Inflammatory macrophage (primary cell): ENCODE measurements at regions not wholly inside any gene's neighbourhood (a gene's known extent, or its start where the extent isn't known, plus 50 kb on each side); places are given as distances from the start of the nearest gene placed in this dataset.

Source experiments
- DNase-seq, 2 donors: peaks; one replicate each; pipeline ENCODE4 v3.0.0-alpha.2; 2020 to 2022

- no peak for DNase-seq
These were observed 51.0 kb upstream of the SNRPB2 start for GRCh38 chr20:16678779-16679178.

GRCh38 chr20:16676891-16677290 lies 52.9 kb upstream of the SNRPB2 start:
- DNase-seq, result no peak

- DNase-seq, result no peak
These were observed 54.7 kb upstream of the SNRPB2 start for GRCh38 chr20:16675001-16675564.

- DNase-seq, result no peak
These were observed 55.6 kb upstream of the SNRPB2 start for GRCh38 chr20:16674243-16674642.

- DNase-seq, result no peak
These were observed 57.5 kb upstream of the SNRPB2 start for GRCh38 chr20:16672299-16672698.

GRCh38 chr20:16671753-16672152 lies 58.1 kb upstream of the SNRPB2 start:
- DNase-seq, result no peak

GRCh38 chr20:16666272-16666671 lies 63.6 kb upstream of the SNRPB2 start:
- no peak for DNase-seq

GRCh38 chr20:16664020-16664419 lies 65.8 kb upstream of the SNRPB2 start:
- DNase-seq, result no peak

- DNase-seq, result no peak
These were observed 67.4 kb upstream of the SNRPB2 start for GRCh38 chr20:16662467-16662866.

GRCh38 chr20:16661756-16662155 lies 68.1 kb upstream of the SNRPB2 start:
- peak in 1 of 2 donors; percentile 3 for DNase-seq

- no peak for DNase-seq
These were observed 74.8 kb upstream of the SNRPB2 start for GRCh38 chr20:16654858-16655535.

GRCh38 chr20:16653266-16653665 lies 76.6 kb upstream of the SNRPB2 start:
- DNase-seq, result no peak

GRCh38 chr20:16647875-16648597 lies 74.8 kb upstream of the KIF16B start:
- DNase-seq, result no peak

- DNase-seq, result no peak
These were observed 68.3 kb upstream of the KIF16B start for GRCh38 chr20:16641511-16642023.

- no peak for DNase-seq
These were observed 66.0 kb upstream of the KIF16B start for GRCh38 chr20:16639027-16639941.

GRCh38 chr20:16637797-16638196 lies 64.5 kb upstream of the KIF16B start:
- no peak for DNase-seq

- no peak for DNase-seq
These were observed 53.6 kb upstream of the KIF16B start for GRCh38 chr20:16626849-16627248.

- DNase-seq, result no peak
These were observed 50.9 kb upstream of the KIF16B start for GRCh38 chr20:16624106-16624505.
